GM18873 (cell line): ENCODE measurements at regions not wholly inside any gene's neighbourhood (a gene's known extent, or its start where the extent isn't known, plus 50 kb on each side); places are given as distances from the start of the nearest gene placed in this dataset.
A peak's percentile ranks its signal among the peaks of the same experiment; 100 is the strongest.

ENCODE experiments used
- ATAC-seq: cut with Tn5 transposase; IDR thresholded peaks from one replicate; pipeline ENCODE4 v1.9.1; 2021; ENCODE audit warnings: mild to moderate bottlenecking, moderate library complexity, moderate number of reproducible peaks; ENCODE audit not compliant: unreplicated experiment, low FRiP score

DNA sequence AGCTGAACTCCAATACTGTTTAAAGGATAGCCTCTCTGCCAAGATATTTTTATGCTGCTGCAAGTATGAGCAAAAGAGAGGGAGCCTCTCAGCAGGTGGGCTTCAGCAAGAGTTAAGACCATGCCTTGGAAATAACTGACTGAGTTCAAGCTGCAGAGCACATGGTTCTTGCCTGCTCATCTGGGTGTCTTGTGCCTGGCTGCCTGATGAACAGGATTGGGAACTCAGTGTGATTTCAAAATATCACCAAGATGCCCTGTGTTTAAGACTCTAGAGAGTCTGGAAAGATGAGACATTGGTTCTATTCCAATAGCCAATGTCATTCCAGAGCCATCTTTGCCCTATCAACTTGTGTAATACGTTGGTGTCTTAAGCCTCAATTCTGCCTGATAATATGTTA is 147.5 kb upstream of the VEPH1 start:
- ATAC-seq: no peak

DNA sequence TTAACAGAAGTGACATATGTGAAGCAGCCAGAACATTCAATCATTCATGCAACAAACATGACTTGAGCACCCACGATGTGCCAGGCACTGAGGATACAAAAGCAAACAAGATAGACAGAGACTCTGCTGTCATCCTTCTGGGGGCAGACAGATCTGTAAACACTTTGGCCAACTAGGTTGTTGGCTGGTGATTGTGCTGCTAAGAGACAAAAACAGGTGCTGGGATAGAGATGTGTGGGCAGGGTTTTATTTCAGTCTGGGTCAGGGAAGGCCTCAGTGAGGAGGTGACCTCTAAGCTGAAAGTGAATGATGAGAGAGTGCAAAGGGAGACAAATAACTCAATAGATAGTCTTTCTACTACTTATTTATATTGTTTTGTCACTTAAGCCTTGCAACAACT is 147.0 kb upstream of the VEPH1 start:
- ATAC-seq: no peak

DNA sequence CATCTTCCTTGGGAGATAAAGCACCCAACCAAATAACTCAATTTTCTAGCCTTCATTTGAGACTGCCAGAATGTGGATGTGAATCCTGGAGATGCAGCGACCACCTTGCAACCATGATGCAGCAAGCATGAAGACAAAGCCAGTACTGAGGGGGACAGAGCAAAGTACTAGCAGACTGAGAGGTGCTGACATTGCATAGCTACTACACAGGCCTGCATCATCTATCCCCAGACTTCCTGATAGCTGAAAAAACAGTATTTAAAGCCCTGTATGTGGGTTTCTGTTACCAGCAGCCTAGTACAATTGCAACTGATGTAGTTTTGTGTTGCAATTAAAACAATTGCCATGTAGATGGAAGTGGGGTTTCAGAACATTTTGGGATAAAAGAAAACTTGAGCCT is 146.3 kb upstream of the VEPH1 start:
- no peak for ATAC-seq

DNA sequence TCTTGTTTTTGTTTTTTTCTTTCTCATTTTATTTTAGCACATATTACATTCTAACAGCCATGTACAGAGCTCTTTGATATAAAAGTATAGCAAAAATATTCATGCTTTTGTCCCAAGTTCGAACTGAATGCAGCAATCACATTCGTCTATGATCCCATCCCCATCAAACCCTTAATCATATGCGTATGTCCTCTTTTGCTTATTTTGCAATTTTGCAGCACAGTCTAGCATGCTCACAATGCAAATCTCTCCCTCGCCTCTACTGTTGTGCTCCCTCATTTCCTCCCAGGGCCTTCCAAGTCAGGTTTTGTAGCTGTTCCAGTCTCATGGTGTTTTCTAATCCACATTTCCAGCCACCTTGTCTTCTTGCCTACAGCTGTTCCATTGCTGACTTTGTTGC is 144.6 kb upstream of the VEPH1 start:
- no peak for ATAC-seq

DNA sequence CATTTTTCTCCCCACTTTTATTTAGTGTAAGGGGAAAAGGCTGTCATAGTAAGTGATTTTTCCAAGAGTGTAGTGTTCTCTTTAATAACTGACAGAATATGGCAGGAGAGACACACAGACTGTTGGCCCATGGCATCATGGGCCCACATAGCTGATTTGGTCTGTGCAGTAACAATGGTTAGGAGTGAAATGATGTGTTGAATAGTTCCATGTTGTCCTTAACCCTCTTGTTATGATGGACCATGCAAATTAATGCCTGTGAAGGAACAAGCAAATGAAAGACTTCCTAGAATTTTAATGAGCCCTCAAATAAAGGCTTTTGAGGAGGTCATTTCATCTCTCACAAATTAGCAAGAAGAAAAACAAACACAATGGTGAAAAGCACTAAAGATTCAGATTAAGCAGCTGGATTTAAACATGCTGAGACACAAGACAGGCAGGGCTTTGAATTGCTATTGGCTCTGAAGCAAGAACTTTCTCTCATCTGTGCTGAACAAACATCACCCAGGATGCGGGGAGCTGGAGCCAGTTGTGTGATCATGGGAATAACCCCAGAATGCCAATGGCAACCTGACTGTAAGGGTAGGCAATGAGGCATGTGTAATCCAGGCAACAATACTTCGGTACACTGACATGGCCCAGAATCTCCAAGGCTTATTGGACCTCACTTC is 136.7 kb upstream of the VEPH1 start:
- ATAC-seq: no peak

DNA sequence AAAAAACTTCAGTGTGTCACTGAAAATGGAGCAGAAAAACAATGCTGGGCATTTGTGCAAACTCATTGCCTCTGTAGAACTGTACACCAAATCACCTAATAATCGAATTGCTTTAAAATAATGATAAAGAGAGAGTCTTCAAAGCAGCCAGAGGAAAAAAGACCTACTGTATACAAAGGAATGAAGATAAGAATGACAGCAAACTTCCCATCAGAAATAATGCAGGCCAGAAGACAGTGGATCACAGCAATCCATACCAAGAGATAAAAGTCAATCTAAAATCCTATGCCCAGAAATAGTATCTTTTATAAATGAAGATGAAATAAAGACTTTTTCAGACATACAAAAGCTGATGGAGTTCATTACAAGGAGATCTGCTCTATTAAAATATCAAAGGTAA is 134.7 kb upstream of the VEPH1 start:
- ATAC-seq: no peak

DNA sequence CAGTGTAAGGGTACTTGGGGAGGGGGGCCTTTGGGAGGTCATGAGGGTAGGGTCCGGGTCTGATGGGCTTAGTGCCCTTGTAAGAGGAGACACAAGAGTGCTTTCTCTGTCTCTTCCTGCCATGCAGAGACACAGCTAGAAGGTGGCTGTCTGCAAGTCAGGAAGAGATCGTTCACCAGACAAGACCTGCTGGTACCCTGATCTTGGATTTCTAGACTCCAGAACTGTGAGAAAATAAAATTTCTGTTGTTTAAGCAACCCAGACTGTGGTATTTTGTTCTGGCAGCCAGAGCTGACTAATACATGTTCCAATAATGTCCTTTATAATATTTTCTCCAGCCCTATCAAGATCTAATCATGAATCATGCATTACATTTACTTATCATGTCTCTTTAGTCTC is 130.0 kb upstream of the VEPH1 start:
- ATAC-seq: no peak

DNA sequence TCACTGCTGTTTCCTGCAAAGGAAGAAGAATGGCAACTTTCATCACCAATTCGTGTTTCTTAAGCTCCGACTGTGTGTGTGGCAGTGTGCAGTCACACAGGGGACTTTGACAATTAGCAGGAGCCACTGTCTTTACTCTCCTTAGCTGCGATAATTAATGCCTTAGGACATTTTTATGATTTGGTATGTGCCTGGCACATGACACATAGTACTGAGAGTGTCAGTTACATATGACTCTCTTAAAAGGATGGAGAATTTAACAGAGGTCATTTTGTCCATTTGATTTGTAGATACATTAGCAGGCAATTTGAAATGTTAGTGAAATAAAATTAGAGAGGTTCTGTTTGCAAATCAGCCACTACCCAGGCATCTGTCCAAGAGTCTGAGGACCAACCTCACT is 128.9 kb upstream of the VEPH1 start:
- no peak for ATAC-seq

DNA sequence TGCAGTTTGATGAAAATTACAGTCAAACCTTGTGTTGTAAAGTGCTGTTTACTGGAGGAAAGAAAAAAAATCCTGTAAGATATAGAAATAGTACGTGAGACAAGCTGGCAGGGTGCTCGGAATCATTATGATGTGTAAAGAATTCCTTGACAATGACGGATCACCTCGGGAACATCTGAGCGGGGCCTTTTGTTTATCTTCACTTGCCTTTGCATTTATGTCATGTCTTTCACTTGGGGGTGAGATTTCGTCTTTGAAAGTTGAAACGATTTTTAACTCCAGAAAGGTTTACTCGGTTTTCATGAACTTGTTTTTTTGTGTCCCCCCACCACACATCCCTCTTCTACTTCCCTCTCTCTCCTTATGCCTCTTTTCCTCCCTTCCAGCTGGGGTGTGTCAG is 128.3 kb upstream of the VEPH1 start:
- ATAC-seq: no peak

DNA sequence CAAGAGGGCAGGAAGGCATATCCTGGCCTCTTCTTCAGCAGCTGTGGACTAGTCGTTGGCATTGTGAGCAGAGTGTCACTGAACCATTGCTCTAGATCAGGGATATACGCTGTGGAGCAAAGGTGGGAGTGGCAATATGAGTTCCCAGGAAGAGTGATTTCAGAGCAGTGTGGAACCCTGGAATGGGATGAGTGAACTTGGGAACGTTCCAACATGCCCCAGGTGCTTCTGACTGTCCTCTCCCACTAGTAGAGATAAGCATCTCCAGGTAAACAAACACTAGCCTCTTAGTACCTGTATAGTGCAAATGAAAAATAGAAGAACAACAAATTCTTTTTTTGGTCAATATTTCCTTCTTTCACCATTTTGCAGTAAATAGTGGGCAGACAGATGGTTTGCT is 123.6 kb upstream of the VEPH1 start:
- no peak for ATAC-seq

DNA sequence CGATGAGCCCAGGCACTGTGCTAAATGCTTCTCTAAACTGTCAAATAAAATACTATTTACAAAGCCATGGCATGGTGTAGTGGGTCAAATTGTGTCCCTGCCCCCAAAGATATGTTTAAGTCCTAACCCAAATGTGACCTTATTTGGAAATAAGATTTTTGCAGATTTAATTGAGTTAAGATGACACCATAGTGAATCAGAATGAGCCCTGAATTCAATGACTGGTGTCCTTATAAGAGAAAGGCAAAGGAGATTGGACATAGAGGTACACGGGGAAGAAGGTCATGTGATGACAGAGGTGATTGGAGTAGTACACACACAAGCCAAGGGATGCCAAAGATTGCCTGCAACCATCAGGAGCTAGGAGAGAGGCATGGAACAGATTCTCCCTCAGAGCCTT is 121.6 kb upstream of the VEPH1 start:
- no peak for ATAC-seq

DNA sequence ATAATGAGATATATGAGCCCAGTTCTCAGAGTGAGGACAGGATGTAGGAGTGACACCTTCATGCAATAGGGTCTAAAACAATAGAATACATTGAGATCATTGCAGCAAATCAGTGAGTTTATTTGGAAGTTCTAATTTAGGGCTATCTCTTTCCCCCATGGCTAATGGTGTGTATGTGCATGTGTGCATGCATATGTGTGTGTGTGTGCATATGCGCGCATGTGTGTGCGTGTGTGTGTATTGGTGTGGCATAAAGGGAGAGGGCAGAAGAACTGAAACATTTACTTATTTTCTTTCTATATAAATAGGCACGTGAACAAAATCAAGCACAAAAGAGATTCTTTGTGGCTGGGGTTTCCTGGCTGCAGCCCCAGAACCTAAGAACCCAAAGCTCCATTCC is 115.7 kb upstream of the VEPH1 start:
- ATAC-seq: no peak

DNA sequence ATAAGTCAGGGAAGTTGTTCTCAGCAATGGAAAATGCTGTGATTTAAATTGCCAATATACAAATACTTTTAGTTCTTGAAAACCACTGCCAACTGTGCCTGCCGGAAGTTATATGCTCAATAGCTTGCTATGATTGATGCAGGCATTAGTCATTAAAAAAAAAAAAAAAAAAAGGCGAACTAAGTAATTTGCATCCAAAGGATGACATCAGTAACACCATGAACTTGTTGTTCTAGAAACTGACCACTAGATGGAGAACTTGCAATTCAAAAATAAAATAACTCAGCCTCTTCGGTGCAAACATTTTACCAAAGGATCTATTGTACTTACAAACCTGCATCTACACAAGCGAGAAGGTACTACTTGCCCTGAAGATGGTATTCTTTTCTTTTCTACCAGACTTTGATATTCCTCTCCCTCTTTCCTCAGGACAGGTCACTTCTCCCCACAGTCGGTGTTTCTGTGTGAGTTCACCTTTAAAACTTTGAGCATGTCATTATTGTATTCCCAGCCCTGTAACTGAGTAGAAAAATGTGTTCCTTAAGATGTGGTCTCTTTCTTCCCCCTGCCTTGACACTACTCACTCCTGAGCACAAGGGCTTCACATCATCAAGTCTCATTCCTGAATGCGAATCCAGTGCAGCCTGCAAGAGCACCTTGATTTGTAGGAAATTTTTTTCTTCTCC is 115.0 kb upstream of the VEPH1 start:
- ATAC-seq: peak; percentile 76

DNA sequence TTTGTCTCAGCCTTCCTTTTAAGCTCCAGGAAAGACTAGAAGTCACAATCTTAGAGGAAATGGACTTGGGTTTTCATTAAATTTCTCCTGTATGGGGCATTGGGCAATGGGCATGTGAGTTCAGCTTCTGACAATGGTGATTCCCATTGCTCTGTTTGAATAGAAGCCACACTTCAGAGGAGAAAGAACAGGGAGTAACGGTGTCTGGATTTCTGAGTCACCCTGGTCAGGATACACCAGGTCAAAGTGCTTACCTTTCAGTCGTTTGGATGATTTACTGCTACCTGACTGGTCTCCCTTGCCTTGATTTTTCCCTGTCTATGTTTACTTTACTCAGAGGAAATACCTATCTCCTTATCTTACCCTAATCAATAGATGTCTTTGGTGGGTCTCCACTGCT is 111.7 kb upstream of the VEPH1 start:
- ATAC-seq: no peak

DNA sequence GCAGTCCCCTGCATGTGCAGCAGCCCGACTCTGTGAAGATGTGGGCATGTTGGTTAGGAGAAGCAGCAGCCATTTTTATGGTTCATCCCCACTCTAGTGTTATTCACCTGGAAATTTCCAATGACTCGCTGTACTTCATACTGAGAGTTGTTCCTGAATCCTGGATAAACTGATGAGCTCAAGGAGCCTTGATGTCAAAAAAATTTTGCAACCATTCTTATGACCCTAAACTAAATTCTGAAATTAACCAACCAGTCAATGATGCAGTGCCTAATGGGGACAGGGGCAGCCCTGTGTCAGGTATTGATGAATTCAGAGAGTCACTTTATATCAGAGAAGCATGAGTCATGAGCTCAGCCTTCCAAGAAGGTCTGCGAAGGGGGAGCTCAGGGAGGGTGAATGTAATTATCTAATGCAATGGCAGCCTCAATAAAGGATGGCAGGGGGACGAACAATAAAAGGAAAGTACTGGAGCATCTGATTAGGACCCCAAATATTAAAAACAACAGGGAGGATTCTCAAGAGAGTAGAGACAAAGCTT is 108.4 kb upstream of the VEPH1 start:
- no peak for ATAC-seq

DNA sequence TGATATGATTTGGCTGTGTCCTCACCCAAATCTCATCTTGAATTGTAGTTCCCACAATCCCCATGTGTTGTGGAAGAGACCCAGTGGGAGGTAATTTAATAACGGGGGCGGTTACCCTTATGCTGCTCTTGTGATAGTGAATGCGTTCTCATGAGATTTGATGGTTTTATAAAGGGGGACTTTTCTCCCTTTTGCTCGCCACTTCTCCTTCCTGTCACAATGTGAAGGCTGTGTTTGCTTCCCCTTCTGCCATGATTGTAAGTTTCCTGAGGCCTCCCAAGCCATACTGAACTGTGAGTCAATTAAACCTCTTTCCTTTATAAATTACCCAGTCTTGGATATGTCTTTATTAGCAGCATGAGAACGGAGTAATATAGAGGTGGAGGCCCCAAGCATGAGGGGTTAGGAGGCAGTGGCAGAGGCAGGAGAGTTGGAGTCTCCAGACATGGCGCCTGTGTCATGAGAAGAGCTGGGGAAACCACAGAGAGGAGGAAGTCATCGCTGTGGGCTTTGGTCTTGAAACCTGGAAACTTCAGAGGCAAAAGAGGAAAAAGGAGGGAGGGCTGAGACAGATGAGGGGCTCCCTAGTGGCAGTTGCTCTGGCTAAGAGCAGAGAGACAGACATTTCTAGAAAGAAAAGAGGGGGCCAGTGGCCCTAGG is 107.8 kb upstream of the VEPH1 start:
- no peak for ATAC-seq

DNA sequence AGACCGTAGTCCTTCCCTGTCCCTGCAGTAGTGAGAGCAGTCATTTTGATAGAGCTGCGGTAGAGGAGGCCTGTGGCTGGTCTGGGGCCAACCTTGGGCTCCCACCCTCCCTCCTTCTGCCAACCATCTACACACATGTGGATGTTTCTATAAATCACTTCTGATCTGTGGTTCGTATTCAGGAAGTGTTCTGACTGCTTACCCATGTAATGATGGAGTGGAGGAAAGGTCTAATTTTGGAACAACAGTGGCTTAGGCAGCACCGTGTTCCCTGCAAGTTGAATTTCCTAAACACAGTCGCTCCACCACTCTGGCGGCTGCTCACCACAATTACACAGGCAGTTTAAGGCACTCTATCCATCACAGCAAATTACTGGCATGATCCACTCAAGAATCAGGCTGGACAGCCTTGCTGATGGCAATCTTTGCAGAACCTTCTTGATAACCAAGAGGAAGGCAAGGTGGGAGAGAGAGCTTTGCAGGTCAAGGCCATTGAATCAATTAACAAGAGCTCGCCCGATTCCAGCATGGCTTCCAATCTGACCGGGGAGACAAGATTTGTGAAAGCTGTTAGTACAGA is 104.7 kb upstream of the VEPH1 start:
- ATAC-seq: no peak

DNA sequence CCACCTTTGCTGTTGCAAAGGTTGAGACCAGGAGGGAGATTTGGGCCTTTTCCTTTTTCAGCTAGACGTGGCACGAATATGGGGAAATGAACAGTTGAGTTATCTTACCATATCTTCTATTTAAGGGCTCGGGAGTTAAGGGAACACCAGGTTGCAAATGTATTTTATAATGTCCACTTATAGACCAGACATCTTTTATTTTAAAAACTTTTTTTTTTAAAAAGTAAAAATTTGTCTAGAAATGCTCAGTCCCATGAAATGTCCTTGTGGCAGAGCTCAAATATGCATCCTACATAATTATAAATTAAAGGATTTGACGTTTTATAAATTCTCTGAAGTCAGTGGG is 103.6 kb upstream of the VEPH1 start:
- ATAC-seq: no peak

DNA sequence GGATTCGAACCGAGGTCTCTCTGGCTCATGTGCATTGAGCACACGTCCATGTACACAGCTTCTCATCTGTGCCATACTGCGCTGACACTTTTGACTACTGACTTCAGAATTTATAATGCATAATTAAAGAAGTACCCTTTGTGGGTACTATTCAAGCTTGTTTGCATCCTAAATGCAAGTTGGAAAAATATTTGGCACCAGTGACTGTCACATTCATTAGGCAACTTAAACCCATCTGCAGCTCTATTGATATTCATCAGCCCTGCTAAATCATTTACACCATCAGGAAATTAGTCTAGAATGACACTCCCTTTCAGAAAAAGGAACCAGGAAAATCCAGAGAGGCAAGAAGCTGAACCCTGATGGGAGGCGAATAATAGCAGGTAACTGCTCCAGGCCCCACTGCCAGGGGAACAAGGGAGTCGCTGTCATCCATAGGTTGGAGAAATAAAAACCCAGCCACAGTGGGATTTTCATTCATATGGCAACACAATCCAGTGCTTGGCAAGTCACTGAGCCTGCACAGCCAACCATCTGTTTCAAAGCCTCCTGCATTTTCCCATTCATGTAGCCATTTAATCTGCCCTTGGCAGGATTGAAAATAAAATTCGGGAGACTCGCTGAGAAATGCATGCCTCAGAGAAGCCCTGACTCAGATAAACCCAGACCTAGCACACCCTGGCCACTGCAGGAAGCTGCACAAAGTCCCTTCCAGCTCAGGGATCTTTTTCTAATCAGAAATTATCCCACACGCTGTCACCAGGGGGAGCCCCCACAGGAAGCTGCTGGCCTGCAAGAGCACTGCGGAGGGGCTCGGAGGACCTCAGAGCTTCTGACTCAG is 103.0 kb upstream of the VEPH1 start:
- peak; percentile 84 for ATAC-seq

DNA sequence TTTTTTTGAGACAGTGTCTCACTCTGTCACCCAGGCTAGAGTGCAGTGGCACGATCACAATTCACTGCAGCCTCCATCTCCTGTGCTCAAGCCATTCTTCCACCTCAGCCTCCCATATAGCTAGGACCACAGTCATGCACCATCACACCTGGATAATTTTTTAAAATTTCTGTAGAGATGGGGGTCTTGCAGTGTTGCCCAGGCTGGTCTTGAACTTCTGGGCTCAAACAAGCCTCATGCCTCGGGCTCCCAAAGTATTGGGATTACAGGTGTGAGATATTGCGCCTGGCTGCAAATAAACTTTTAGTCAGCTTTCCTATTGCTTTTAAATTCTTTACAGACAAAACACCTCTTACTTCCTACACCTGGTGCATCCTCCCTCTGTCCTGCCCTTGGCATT is 102.1 kb upstream of the VEPH1 start:
- no peak for ATAC-seq

DNA sequence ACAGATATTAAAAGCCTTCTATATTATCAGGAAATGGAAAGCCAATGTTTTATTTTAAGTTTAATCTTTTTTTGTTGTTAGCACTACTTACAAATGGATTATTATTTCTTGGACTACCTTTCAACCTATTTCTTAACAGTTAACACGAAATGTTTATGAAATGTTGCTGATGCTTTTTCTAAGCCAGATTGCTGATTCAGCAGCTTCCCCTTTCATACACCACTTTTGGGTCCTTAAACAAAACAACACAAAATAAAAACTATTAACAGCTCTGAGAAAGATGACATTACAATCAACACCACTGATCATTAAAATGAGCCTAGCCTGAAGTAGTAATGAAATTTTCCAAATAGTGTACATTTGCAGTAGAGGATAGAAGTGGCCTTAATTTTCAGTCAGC is 99.2 kb upstream of the VEPH1 start:
- ATAC-seq: no peak
